ENCODE measurements at regions not wholly inside any gene's neighbourhood (a gene's known extent, or its start where the extent isn't known, plus 50 kb on each side); places are given as distances from the start of the nearest gene placed in this dataset.

DNA sequence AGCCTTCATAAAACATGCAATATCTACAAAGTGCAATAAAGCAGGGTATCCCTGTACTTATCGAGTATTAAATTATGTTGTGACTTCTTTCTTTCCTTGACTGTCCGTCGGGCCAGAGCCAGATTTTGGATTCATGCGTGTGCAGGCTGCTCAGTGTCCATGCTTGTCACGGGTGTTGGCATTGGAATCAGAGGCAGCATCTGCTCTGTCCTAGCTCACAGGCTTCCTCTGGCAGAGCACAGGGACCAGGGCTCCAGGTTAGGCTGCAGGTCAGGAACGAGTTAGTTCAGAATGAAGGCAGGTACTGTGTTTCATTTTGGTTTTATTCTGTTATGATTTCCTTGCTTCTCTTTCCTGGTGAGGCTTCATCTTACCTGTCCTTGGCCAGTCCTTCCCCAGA, 249.8 kb downstream of the AUH start:
- TF ChIP-seq, protein P1, sequence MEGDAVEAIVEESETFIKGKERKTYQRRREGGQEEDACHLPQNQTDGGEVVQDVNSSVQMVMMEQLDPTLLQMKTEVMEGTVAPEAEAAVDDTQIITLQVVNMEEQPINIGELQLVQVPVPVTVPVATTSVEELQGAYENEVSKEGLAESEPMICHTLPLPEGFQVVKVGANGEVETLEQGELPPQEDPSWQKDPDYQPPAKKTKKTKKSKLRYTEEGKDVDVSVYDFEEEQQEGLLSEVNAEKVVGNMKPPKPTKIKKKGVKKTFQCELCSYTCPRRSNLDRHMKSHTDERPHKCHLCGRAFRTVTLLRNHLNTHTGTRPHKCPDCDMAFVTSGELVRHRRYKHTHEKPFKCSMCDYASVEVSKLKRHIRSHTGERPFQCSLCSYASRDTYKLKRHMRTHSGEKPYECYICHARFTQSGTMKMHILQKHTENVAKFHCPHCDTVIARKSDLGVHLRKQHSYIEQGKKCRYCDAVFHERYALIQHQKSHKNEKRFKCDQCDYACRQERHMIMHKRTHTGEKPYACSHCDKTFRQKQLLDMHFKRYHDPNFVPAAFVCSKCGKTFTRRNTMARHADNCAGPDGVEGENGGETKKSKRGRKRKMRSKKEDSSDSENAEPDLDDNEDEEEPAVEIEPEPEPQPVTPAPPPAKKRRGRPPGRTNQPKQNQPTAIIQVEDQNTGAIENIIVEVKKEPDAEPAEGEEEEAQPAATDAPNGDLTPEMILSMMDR (IDR thresholded peaks at IDR 0.05; ENCODE audit: low read depth, low read length, poor library complexity, severe bottlenecking): no peak
- no peak for TF ChIP-seq EZH2phosphoT487 (IDR thresholded peaks at IDR 0.05; ENCODE audit: borderline replicate concordance, low read length)

Measured in DOHH2 (cell line).